PFSK-1 (cell line): ENCODE measurements at regions not wholly inside any gene's neighbourhood (a gene's known extent, or its start where the extent isn't known, plus 50 kb on each side); places are given as distances from the start of the nearest gene placed in this dataset.

Source experiments
- FOXP2 ChIP-seq: optimal IDR thresholded peaks from 2 replicates; pipeline ENCODE3; 2011; ENCODE audit warnings: borderline replicate concordance, control low read depth, inconsistent platforms; ENCODE audit not compliant: insufficient read depth; ENCODE audit errors: extremely low read length, extremely low read depth
- POLR2AphosphoS5 ChIP-seq: IDR thresholded peaks from 2 replicates; pipeline ENCODE4 v1.6.1; 2012; ENCODE audit warnings: low read depth, mild to moderate bottlenecking, control low read depth, low read length, moderate library complexity
- REST ChIP-seq, 2 experiments: IDR thresholded peaks; 2 replicates each; pipeline versions ENCODE4 v1.6.1 to v1.8.0; 2011 to 2012; ENCODE audit warnings: low read depth in 2 of 2, low read length in 2 of 2, control low read depth in 1 of 2, inconsistent platforms in 1 of 2, mild to moderate bottlenecking in 1 of 2, moderate library complexity in 1 of 2; ENCODE audit not compliant: insufficient read depth in 1 of 2
- SIN3A ChIP-seq: IDR thresholded peaks from 2 replicates; pipeline ENCODE4 v1.6.1; 2012; ENCODE audit warnings: mild to moderate bottlenecking, low read length, moderate library complexity, borderline replicate concordance; ENCODE audit not compliant: insufficient read depth
- TAF1 ChIP-seq: IDR thresholded peaks from 2 replicates; pipeline ENCODE4 v1.6.1; 2012; ENCODE audit warnings: low read length, control low read depth, borderline replicate concordance; ENCODE audit not compliant: insufficient read depth

- TF ChIP-seq REST (IDR thresholded peaks at IDR 0.05; ENCODE audit: insufficient read depth in 1 of 2, low read depth in 2 of 2, low read length in 2 of 2) (no peak), SIN3A (no peak), POLR2AphosphoS5 (no peak), TAF1 (no peak), FOXP2 (no peak)
These were observed 52.7 kb upstream of the NEURL1B start for GRCh38 chr5:172588380-172588779.

- no peak for TF ChIP-seq SIN3A
- no peak for TF ChIP-seq FOXP2
- TF ChIP-seq TAF1 = no peak
- no peak for TF ChIP-seq REST (IDR thresholded peaks at IDR 0.05; ENCODE audit: insufficient read depth in 1 of 2, low read depth in 2 of 2, low read length in 2 of 2)
- TF ChIP-seq POLR2AphosphoS5 = no peak
These were observed 54.0 kb upstream of the NEURL1B start for GRCh38 chr5:172587061-172587405.

- TF ChIP-seq POLR2AphosphoS5 (no peak), SIN3A (no peak), REST (IDR thresholded peaks at IDR 0.05; ENCODE audit: insufficient read depth in 1 of 2, low read depth in 2 of 2, low read length in 2 of 2) (no peak), FOXP2 (no peak), TAF1 (no peak)
These were observed 54.7 kb upstream of the NEURL1B start for GRCh38 chr5:172586125-172587060.

- no peak for TF ChIP-seq POLR2AphosphoS5
- TF ChIP-seq TAF1 = no peak
- TF ChIP-seq FOXP2 = no peak
- TF ChIP-seq REST (IDR thresholded peaks at IDR 0.05; ENCODE audit: insufficient read depth in 1 of 2, low read depth in 2 of 2, low read length in 2 of 2) = no peak
- TF ChIP-seq SIN3A = no peak
These were observed 55.9 kb upstream of the NEURL1B start for GRCh38 chr5:172585114-172585513.
